ENCODE measurements at regions not wholly inside any gene's neighbourhood (a gene's known extent, or its start where the extent isn't known, plus 50 kb on each side); places are given as distances from the start of the nearest gene placed in this dataset.
"Not testable (repeated sequence)": the region's sequence is repeated elsewhere in the genome, so short reads cannot be mapped to it uniquely, and the experiment has no call there.

DNA sequence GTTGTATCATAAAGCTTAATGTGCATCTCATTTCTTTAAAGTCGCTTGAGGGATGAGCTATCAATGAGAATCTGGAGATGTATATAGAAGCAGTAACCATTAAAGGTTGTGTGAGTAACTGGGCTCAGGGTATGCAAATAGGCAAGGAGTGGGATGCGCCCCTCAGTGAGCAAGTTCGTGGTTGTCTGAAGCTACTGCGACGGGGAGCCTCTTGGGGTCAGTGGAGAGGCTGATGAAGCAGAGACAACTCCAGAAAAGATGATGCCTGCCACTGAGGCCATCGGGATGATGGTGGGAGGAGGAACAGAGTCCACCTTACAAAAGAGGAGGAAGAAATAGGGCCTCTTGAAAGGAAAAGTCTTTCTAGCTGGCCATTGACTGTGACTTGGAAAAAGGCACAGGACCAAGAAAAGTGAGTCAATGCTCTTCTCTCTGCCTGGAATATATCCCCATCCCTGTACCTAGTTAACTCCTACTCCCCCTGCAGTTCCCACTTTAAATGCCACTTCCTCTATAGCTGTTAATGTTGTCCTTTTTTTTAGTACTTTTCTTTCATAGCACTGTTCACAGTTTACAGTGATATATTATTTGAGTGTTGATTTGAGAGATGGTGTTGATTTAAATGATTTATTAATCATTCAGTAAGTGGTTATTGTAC is 51.4 kb upstream of the LSM6 start:
- DNase-seq, result no peak

DNA sequence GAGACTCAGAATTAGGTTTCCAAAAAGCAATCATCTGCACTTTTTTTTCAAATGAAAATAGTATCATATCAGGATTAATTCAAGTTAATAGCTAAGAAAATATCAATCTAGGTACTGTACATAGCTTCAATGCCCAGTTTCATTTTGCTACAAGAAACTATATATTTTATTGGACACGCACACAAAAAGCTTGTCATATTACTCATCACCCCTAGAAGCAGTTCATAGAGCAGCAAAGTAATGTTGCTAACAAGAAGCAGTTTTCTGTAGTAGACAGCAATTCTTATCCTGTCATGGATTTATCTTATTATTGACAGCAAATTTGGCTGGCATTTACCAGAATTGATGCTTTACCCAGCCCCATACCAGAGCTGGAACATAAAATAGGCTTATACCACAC is 52.3 kb upstream of the LSM6 start:
- no peak for DNase-seq

DNA sequence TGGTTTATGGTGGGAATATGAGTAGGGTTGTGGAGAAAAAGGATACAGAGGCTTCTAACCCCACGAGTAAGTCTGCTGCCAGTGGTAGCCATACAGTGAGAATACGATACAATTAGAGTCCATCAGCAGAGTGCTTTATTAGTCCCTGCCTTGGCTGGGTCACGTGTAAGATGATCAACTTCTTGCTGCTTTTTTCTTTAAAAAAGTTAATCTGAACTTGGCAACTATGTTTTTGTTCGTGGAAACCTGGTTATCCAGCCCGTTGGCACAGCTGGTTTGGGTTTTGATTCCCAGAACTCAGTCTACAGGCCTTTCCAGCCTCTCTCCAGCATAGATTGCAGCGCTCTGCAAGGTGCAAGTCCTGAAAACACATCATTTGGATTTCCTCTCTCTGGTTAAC is 53.1 kb upstream of the LSM6 start:
- no peak for DNase-seq

DNA sequence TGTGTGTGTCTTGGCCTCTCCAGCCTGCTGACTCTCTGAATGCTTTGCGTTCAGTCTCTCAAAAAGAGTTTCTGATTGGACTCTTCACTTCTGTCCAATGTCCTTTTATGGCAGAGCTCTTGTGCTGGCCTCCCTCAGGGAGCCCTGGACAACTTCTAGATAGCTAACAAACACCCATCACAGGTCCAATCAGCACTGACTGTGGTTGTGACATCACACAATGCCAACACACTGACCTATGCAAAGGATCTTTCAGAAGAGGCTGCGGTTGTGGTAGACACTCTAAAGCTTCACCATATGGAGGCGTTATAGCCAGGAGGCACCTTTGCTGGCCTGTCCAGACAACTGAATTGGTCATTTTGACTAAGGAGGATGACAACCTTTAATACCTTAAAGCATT is 53.8 kb upstream of the LSM6 start:
- no peak for DNase-seq

DNA sequence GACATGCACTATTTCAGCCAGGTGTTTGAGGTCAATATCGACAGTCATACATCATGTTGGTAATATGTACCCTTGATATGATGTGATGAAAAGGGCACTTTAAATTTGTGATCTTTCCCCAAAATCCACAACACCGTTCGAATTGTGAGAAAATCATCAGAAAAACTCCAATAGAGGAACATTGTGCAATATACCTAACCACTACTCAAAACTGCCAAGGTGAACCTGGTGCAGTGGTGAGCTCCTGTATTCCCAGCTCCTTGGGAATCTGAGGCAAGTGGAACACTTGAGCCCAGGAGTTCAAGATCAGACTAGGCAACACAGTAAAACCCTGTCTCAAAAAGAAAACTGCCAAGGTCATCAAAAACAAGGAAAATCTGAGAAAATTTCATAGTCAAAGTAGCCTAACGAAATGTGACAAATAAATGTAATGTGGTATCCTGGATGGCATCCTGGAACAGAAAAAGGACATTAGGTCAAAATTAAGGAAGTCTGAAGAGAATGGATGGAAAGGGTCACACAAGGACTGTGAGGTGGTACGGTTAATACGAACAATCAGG is 55.6 kb upstream of the LSM6 start:
- no peak for DNase-seq

DNA sequence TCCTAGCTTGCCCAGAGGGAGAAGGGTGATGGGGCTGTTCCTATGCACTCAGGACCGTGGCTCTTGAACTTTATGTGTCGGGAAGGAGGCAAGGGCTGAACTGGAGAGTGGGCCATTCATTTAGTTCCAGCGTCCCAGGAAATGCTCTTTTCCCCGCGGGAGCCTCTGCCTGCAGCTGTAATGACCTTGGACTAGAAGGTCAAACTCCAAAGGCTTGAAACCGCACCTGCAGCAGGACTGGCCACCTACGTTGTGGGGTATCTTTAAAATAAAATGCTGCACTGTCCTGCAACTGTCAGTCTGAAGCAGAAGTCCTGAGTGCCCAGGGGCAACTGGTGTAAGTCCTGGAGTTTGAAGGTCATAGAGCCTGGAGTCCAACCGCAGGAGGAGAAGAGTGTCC is 61.5 kb upstream of the LSM6 start:
- DNase-seq, result no peak

DNA sequence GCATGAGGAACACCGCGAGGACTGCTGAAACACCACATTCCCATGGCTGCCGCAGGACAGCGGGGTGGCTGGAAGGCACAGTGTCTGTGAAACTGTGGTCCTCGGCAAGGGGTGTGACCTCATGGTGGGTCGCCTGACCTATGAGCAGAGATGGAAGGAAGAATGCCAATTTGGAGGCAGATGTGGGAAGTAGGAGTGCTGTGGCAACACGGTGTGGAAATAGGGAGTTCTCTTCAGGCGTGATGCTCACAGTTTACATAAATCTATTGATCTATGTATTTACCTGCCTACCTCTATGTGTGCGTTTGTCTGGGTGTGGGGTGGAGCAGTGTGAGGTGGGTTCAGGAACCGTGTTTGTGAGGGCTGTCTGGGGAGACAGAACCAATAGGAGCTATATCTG is 62.3 kb upstream of the LSM6 start:
- no peak for DNase-seq

DNA sequence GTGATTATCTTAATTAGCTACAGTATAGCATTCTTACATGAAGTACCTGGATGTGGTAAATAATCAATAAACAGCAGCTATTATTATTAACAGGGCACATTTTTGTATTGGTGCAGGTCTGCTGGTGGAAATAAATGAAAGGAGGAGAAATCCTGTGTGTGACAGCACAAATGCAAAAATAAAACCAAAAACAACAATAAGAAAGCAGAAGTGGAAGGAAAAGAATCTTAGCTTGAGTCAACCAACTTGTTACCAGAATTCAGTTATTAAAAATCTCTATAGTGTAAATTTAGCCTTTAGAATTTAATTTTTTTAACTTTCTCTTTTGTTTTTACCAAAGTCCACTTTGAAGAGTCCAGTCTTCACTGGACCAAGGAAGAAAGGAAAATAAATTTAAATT is 63.1 kb upstream of the LSM6 start:
- DNase-seq, result no peak

DNA sequence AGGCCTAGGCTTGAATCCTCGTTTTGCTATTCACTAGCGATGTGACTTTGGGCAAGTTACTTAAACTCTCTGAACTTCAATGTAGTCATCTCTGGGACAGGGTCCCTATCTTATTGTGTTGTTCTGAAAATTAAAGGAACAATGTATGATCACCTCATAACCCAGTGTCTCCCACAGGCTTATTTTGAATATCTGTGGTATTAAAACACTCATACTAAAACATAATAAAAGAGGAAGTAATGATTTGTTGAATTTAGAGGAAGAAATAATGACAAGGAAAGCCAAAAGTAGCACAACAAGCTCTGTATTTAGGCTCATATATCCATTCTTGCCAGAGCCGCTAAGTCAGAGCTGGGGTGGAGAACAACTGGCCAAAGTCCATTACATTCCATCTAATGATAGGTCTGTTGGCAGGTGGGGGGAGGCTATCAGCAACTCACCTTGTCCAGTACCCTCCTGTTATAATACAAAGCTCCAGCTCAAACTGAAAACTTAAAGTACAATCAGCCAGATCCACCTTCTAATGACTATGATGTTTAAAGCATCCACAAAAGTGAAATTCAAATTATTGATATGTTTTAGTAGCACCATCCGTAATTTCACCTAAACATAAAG is 64.5 kb upstream of the LSM6 start:
- DNase-seq, result no peak

DNA sequence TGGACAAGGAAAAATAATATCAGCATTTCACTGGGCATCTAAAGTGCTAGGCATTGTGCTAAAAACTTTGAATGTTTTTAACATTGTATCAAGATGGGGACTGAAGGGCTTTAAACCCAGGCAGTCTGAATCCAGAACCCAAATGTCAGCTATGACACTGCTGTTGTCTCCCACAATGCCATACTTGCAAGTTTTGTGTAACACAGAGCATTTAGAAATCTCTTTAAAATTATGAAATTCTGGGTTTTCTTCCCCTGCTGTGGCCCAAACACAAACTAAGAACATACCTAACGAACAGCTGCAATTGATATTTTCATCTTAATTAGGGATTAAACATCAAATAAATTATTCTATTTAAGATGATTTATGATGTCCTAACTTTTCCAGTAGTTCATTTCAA is 66.8 kb upstream of the LSM6 start:
- no peak for DNase-seq

DNA sequence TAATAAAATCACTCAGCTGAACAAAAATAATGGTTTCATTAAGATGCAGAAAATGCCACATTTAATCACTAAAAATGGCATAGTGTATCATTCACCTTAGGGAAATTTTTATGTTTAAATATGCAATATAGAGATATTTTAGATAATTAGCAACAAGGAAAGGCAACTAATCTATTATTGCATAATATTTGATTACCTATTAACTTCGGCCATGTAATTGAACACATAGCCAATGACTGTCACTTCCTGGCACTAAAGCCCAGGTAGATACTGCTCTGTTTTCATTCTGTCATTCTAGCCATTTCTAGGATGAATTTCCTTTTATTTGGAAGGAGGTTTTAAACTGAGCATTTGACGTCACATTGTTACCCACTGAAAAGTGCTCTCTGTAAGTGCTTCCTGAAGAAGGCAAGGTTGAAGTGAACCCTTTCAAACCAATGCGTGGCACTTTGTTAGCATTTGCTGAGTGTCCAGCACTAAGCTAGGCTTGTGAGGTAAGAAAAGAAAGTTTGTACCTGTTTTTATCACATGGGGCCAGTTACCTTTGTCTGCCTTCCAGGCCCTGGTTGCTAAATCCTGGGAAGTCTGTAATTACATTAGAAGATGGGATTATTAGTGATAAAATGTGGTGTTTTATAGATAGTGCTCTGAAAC is 67.8 kb upstream of the LSM6 start:
- no peak for DNase-seq

DNA sequence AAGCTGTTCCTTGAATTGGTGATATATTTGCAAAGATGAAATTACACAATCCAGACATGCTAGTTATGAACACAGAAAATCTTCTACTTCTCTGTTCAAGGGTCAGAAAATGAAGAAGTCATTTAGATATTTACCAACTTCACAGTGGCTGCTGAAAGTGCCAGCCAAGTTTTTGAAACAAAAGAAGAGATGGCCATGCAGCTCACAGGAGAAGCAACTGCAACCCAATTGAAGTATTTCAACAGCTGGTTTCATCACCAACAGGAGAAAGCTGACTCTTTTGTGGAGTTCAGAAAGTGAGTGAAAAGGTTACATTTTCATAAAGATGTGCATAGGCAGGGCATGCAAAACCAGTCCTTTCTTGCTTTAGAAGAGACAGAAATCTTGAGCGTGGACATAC is 70.1 kb upstream of the LSM6 start:
- peak; percentile 8 for DNase-seq

DNA sequence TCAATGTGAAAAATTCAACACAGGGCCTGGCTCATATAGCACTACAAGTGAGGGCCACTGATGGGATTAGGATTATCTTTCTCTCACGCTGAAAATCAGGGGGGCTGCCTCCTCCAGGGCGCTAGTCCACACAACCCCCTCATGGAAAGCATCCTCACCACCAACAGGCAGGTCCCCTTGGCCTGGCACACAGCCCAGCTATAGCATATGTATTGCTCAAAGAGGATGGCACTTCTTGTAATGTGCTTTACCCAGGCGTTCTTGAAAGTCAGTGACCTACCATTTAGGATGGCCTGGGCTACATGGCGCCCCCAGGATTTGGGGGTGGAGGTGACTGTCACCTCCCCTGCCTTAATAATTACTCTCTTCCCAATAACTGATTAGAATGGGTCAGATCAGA is 71.0 kb upstream of the LSM6 start:
- DNase-seq, result no peak

DNA sequence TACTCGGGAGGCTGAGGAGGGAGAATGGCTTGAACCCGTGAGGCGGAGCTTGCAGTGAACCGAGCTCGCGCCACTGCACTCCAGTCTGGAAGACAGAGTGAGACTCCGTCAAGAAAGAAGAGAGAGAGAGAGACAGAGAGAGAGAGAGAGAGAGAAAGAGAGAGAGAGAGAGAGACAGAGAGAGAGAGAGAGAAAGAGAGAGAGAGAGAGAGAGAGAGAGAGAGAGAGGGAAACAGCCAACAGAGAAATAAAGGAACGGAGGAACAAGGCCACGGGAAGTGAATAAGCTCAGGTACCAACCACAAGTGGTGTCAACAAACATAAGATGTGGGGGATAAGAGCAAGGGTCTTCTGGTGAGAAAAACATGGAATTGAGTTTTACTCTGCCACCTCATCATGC is 71.5 kb upstream of the LSM6 start:
- DNase-seq, result not testable (repeated sequence)

DNA sequence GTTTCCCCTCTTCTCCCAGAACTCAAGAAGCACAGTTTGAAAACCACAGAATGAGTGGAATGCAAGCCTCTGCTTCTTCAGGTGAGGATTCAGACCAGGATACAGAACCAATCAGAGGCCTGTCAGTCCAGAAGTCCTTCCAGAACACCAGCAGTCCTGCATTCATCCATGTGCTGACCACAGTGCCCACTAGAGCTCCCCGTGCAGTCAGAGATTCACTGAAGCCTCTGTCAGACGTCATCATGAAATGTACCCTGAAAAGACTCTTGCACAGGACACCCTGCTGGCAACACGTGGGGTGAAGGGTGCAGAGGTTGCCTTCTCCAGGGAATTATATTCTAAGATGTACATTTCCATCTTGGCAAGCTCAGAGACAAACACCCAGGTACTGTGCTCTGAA is 75.9 kb upstream of the LSM6 start:
- DNase-seq, result no peak

DNA sequence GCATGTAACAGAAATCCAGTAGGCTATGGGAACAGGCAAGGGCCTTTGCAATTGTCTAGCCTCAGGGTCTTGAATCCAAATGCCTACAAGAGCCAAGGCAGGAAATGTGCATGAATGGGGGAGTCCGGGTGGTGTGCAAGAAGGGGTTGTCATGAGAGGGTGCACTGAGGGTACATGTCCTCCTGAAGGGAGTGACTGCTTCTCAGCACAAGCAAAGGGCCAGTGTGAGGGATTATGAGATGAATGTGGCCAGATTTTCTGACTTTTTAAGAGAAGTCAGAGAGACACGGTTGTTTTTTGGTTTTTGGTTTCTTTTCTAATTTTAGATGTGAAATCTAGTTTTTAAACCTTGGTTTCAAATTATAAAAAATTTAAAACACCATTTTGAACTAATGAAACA is 76.5 kb upstream of the LSM6 start:
- no peak for DNase-seq

DNA sequence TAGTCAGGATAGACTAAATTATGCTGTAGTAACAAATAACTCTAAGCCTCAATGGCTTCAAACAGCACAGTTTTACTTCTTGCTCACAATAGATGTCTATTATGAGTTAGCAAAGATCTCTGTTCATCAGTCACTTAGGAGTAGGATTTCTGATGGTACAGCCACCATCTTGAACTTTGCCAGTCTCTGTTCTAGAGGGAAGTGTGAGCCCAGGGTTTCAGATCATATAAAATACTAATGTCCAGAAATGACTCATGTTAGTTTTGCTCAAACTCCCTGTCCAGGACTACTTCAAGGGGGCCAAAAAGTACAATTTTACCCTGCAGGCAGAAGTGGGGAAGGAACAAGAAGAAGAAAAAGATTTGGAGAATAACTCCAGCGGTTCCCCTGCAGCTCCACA is 77.1 kb upstream of the LSM6 start:
- no peak for DNase-seq

DNA sequence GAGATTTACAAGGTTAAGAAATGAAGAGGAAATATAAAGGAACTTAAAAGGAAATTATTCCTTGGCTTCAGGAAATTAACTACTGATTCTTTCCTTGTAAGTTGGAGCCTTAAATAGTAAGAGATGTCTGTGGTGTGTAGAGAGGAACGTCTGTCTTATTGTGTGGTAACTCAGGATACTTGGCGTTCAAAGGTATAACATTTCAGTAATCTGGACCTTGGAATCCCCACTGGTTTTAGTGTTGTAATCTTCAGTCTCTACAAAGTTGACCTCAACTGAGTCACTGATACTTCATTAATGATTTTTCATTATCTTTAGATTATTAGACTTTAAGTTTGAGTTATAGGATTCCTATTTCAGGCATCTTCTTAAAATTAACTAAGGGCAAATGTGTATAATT is 79.1 kb upstream of the LSM6 start:
- no peak for DNase-seq

DNA sequence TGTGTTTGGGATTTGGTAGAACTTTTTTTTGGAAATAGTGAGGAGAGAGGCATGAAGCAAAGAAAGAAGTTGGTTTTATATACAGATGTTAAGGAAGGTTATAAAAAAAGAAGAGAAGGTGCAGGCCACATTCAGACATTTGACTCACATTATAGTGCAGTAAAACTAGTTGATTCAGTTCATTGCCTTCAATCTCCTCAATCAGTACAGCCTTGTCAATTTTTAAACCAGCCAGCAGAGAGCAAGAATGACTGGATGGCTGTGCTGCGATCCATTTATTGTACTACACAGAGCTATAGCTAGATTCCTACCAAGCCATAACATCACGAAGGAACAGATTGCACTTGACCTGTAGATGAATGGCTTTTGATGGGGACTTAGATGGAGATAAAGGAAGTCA is 79.7 kb upstream of the LSM6 start:
- no peak for DNase-seq

DNA sequence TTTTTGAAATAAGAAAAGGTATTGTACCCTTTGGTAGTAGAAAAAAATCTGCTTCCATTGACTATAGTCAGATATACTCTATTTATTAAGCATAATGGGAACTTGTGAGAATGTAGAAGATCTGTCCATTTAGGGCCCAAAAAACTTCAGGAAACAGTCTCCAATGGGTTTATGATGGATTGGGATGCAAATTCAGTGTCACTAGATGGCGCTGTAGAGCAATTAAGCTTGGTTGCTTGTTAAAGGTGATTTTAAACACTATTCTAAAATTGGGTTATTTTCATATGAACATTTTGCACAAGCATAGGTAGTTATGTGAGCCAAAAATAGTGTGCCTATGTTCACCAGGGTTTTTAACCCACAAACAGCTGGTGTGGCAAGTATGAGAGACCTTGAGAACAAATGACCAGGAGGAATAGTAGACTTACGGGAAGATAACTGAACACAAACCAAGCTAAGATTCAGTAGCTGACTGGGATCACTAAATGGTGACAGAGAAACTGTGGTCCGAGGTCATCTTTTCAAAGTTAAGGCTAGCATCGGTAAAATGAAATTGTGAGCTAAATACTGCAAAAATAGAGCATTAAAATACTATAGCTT is 80.3 kb upstream of the LSM6 start:
- peak; percentile 20 for DNase-seq

DNA sequence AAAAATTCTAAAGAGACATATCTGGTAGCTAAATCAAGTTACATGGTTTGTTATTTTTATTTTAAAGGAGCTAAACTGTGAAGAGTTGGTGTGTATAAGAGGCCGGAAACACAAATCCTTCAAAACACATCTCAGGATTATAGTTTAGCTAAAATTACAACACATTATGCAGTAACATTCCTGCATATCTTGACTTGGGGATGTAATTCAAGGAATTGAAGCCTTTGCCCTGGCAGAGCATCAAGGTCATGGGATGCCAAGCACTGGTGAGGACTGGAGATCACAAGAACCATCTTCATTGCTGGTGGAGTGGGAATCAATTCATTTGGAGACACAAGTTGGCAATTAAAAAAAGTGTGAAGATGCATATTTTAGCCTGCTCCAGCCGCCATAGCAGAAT is 86.8 kb upstream of the LSM6 start:
- DNase-seq, result no peak

DNA sequence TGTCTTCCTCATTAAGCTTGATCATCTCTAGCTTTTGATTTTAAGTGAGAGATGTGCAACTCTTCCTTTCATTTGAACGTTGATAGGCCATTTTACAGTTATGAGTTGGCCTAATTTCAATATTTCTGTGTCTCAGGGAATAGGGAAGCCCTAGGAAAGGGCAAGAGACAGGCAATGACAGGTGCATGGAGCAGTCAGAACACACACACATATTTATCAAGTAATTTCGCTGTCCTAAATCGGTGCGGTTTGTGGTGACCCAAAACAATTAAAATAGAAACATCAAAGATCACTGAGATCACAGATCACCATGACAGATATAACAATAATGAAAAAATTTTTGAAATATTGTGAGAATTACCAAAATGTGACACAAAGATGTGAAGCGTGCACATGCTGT is 87.7 kb upstream of the LSM6 start:
- DNase-seq, result no peak

DNA sequence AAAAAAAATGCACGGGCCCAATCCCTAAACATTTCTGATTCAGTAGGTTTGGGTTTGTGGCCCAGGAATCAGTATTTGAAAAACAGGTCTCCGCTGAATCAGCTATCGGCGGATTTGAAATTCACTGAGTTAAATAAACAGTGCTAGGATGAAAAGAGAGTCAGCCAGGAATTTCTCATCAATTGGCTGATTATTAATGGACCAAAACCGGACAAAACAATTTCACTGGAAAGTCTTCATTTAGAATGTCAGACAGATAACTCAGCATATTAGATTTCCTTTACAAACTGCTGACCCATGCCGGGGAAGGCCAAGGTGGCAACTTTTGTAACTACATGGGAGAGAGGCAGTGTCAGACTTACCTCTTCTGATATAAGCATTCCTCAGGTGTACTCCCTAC is 99.4 kb upstream of the LSM6 start:
- no peak for DNase-seq

DNA sequence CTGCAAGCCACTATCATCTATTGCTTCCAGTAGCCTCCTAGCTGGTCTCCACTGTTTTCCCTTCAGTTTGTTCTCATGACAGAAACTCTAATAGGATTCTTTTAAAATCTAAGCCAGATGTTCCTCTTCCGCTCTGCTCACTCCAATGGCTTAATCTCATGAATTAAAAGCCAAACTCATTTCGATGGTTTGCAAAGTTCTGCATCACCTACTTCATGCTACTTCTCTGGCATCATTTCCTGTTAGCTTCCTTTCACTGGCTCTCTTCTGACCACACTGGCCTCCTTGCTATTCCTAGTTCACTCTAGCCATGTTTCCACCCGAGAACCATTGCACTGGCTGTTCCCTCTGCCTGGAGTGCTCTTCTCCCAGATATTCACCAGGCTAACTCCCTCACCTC is 102.0 kb upstream of the LSM6 start:
- DNase-seq, result no peak

Data from CD4-positive, alpha-beta T cell treated with Interleukin-21 for 1 hour (primary cell).